AG04449 (cell line): ENCODE measurements at regions not wholly inside any gene's neighbourhood (a gene's known extent, or its start where the extent isn't known, plus 50 kb on each side); places are given as distances from the start of the nearest gene placed in this dataset.
"Not testable (repeated sequence)": the region's sequence is repeated elsewhere in the genome, so short reads cannot be mapped to it uniquely, and the experiment has no call there.

Experiments
- CTCF ChIA-PET: fragments of 350-600 bp; formaldehyde crosslinking; extraction: SDS; loops from one replicate; lab custom pipeline; 2021; ENCODE audit warnings: antibody characterized with exemption; lab: Yijun Ruan, JAX
- POLR2A ChIA-PET: fragments of 400-600, 350-600 bp; formaldehyde crosslinking; extraction: SDS; loops from one replicate; lab custom pipeline; 2020; ENCODE audit warnings: antibody characterized with exemption, inconsistent platforms; lab: Yijun Ruan, JAX
- DNase-seq: peaks from one replicate; pipeline ENCODE4 v3.0.0-alpha.2; 2010; ENCODE audit warnings: low read depth, low spot score
- H3K4me3 ChIP-seq: 2 replicates; pipeline ENCODE4 v1.5.1; 2011; ENCODE audit warnings: low read depth, mild to moderate bottlenecking, control low read depth, low read length
- TF ChIP-seq, protein P1 (sequence below): IDR thresholded peaks from one replicate; pipeline ENCODE4 v1.5.1; 2011; ENCODE audit warnings: mild to moderate bottlenecking, moderate library complexity, low read length, control low read depth, inconsistent platforms; ENCODE audit not compliant: insufficient read depth; ENCODE audit errors: missing control alignments

- CTCF ChIA-PET, result no interaction called here
- DNase-seq, result no peak
- H3K4me3 ChIP-seq, result no peak overlapping the region
- TF ChIP-seq, protein P1, sequence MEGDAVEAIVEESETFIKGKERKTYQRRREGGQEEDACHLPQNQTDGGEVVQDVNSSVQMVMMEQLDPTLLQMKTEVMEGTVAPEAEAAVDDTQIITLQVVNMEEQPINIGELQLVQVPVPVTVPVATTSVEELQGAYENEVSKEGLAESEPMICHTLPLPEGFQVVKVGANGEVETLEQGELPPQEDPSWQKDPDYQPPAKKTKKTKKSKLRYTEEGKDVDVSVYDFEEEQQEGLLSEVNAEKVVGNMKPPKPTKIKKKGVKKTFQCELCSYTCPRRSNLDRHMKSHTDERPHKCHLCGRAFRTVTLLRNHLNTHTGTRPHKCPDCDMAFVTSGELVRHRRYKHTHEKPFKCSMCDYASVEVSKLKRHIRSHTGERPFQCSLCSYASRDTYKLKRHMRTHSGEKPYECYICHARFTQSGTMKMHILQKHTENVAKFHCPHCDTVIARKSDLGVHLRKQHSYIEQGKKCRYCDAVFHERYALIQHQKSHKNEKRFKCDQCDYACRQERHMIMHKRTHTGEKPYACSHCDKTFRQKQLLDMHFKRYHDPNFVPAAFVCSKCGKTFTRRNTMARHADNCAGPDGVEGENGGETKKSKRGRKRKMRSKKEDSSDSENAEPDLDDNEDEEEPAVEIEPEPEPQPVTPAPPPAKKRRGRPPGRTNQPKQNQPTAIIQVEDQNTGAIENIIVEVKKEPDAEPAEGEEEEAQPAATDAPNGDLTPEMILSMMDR, result no peak
- POLR2A ChIA-PET, result no interaction called here
Observed at GRCh38 chr3:56952061-56952460, 108.4 kb upstream of the SPATA12 start.

DNA sequence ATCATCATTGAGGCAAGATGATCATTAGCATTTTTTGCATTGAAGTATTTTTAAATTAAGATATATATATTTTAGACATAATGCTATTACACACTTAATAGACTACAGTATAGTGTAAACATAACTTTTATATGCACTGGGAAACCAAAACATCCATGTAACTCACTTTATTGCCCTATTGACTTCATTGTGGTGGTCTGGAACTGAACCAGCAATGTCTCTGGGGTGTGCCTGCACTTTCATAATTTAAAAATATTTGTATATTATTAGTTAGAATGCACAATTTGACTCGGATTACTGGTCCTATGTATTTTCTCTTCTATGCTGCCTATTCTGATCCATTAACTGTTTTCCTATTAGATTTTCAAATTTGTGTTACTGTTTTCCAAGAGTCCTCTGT lies 109.1 kb upstream of the SPATA12 start:
- TF ChIP-seq, protein P1, result no peak
- POLR2A ChIA-PET, result no interaction called here
- no peak for DNase-seq
- no peak overlapping the region for H3K4me3 ChIP-seq
- CTCF ChIA-PET, result no interaction called here

DNA sequence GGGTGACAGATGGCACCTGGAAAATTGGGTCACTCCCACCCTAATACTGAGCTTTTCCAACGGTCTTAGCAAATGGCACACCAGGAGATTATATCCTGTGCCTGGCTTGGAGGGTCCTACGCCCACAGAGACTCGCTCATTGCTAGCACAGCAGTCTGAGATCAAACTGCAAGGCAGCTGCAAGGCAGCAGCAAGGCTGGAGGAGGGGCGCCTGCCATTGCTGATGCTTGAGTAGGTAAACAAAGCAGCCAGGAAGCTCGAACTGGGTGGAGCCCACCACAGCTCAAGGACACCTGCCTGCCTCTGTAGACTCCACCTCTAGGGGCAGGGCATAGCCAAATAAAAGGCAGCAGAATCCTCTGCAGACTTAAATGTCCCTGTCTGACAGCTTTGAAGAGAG lies 115.1 kb upstream of the SPATA12 start:
- DNase-seq, CTCF ChIA-PET, POLR2A ChIA-PET, H3K4me3 ChIP-seq: not testable (repeated sequence)

- CTCF ChIA-PET, result interaction anchor here (0.6 kb wide), 1 partner anchor 45 kb away, joined by 3 read pairs; no protein-coding TSS in a partner anchor
- POLR2A ChIA-PET, result no interaction called here
Observed at GRCh38 chr3:56942523-56942922, 117.9 kb upstream of the SPATA12 start.

DNA sequence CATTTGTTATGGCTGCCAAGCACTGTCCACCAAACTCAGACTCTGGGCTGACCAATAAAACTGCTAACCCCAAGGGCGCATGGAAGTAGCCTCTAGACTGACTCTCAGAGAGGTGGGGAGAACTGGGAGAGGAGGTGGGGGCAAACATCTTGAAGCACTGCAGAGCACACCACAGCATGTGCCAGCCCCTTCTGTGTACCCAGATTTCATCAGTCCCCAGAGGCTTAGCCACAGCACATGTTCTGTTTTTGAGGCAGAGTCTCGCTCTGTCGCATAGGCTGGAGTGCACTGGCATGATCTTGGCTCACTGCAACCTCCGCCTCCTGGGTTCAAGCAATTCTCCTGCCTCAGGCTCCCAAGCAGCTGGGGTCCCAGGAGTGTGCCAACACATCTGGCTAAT lies 119.5 kb upstream of the SPATA12 start:
- no peak overlapping the region for H3K4me3 ChIP-seq
- ChIA-PET POLR2A (no interaction called here), CTCF (no interaction called here)
- TF ChIP-seq, protein P1, result no peak
- no peak for DNase-seq

More at GRCh38 chr3:56942523-56942922, 117.9 kb upstream of the SPATA12 start:
- no peak for DNase-seq
- TF ChIP-seq, protein P1, result no peak
- H3K4me3 ChIP-seq, result no peak overlapping the region

DNA sequence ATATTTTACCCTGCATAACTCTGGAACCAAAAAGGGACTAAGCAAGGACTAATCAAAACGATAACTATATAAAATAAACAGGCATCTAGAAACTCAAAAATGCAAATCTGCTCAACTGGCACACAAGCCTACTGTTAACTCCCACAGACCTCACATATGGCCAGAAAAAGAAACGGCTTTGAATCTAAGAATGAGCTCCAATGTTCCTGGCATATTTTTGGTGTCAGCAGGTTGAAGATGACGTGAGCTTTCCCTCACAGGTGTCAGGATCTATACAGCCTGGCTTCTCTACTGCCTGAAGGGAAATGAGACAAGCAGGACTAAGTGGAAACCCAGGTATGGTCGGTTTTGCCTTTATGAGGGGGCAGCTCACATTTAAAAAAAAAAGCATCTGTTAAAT lies 120.1 kb upstream of the SPATA12 start:
- TF ChIP-seq, protein P1, result no peak
- H3K4me3 ChIP-seq, result no peak overlapping the region
- DNase-seq, result no peak
- POLR2A ChIA-PET, result no interaction called here
- CTCF ChIA-PET, result no interaction called here

GRCh38 chr3:56939834-56940233 lies 120.6 kb upstream of the SPATA12 start:
- no peak for DNase-seq
- ChIA-PET CTCF (no interaction called here), POLR2A (no interaction called here)
- no peak overlapping the region for H3K4me3 ChIP-seq
- TF ChIP-seq, protein P1, result no peak
